Right lobe of liver (tissue), 4 donors: ENCODE measurements at regions not wholly inside any gene's neighbourhood (a gene's known extent, or its start where the extent isn't known, plus 50 kb on each side); places are given as distances from the start of the nearest gene placed in this dataset.

Experiments used
- POLR2A ChIP-seq: fragments of 450-650 bp; IDR thresholded peaks from one replicate; pipeline ENCODE4 v1.6.1; 2017; ENCODE audit warnings: antibody characterized with exemption, mild to moderate bottlenecking
- TF ChIP-seq, protein P1 (sequence below), 4 donors: fragments of 200-600 bp in 3 of 4; fragments of 450-650 bp in 1 of 4; IDR thresholded peaks; one replicate each; pipeline versions ENCODE4 v1.5.1 to v1.8.0; 2016 to 2022; ENCODE audit warnings: antibody characterized with exemption in 4 of 4, mild to moderate bottlenecking in 2 of 4
- donor health status: DM: no; HTN: no; CAD: no.
- donor health status: DM: no; HTN: no; CAD: no.
- donor health status: DM: no; HTN: yes; CAD: no.

DNA sequence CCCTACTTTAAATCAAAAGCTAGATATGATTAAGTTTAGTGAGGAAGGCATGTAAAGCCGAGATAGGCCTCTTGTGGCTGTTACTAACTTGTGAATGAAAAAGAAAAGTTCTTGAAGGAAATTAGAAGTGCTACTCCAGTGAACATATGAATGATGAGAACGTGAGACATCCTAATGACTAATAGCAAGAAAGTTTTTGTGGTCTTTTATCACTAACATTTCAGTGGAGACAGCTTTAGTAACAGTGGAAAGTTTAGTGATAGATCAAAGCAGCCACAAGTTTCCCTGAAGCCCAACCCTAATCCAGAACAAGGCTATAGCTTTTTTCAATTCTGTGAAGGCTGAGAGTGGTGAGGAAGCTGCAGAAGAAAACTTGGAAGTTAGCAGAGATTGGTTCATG, 73.6 kb upstream of the LRRC8B start:
- TF ChIP-seq, protein P1, sequence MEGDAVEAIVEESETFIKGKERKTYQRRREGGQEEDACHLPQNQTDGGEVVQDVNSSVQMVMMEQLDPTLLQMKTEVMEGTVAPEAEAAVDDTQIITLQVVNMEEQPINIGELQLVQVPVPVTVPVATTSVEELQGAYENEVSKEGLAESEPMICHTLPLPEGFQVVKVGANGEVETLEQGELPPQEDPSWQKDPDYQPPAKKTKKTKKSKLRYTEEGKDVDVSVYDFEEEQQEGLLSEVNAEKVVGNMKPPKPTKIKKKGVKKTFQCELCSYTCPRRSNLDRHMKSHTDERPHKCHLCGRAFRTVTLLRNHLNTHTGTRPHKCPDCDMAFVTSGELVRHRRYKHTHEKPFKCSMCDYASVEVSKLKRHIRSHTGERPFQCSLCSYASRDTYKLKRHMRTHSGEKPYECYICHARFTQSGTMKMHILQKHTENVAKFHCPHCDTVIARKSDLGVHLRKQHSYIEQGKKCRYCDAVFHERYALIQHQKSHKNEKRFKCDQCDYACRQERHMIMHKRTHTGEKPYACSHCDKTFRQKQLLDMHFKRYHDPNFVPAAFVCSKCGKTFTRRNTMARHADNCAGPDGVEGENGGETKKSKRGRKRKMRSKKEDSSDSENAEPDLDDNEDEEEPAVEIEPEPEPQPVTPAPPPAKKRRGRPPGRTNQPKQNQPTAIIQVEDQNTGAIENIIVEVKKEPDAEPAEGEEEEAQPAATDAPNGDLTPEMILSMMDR (IDR thresholded peaks at IDR 0.05) = no peak
- TF ChIP-seq POLR2A = no peak
